ENCODE measurements at regions not wholly inside any gene's neighbourhood (a gene's known extent, or its start where the extent isn't known, plus 50 kb on each side); places are given as distances from the start of the nearest gene placed in this dataset.

DNA sequence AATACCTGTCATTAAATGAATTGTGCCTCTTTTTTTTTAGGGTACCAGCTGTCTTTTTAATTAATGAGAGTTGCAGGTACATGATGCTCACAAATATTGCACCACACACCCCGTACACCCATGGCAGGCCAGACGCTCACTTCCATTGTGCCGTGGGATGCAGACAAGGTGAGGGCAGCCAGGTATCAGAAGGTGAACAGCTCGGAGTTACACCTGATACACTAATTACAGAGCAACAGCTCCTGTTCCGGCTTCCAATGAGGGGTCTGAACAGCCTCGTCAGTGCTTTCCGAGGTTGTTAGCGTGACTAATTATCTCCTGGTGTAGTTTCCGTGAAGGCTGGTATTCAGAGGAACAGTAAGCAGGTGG is 442.8 kb downstream of the ZNF516 start:
- Histone ChIP-seq H3K4me3 (no peak overlapping the region), H3K79me2 (ENCODE audit: control insufficient read depth, insufficient read depth, low read length) (no peaks in the 10 kb centered on the region), H2AFZ (ENCODE audit: low read depth, low read length) (no peak overlapping the region), H3K36me3 (ENCODE audit: control insufficient read depth, insufficient read depth, low read length) (no peaks in the 10 kb centered on the region), H4K20me1 (replicated peaks; ENCODE audit: control insufficient read depth, insufficient read depth, low read length) (no peaks in the 10 kb centered on the region), H3K4me2 (ENCODE audit: insufficient read depth, low read length) (no peak overlapping the region), H3K27ac (ENCODE audit: extremely low read depth, low read depth, low read length) (no peak overlapping the region), H3K4me1 (replicated peaks in 1 of 2; ENCODE audit: control insufficient read depth in 2 of 2, insufficient read depth in 2 of 2, low read length in 2 of 2) (no peaks in the 10 kb centered on the region), H3K9me3 (replicated peaks; ENCODE audit: control insufficient read depth, insufficient read depth, low read depth, low read length) (no peaks in the 10 kb centered on the region), H3K9me1 (ENCODE audit: control insufficient read depth, insufficient read depth, low read length) (no peaks in the 10 kb centered on the region), H3K9ac (ENCODE audit: insufficient read depth in 1 of 2, low read depth in 2 of 2, low read length in 2 of 2) (no peak overlapping the region), H3K27me3 (ENCODE audit: control insufficient read depth in 2 of 2, insufficient read depth in 2 of 2, low read length in 2 of 2) (peaks cover 0 to 7% of the 10 kb centered on the region in 2 experiments; a peak in 2 of 5 replicates)
- ChIA-PET POLR2A (no interaction called here), CTCF (ENCODE audit: low intra/inter-chr PET ratio) (no interaction called here)
- intact Hi-C loops (cut with micrococcal nuclease) = no loop called here
- in situ Hi-C loops (cut with MboI) = no loop called here
- BruUV-seq (replicated peaks) = no TSS peak
- ATAC-seq (no peak), FAIRE-seq (no peak), DNase-seq (ENCODE audit: extremely low read depth in 1 of 4, low spot score in 3 of 4) (no peak)
- WGBS (ENCODE audit: insufficient coverage, low coverage, missing lambda C conversion rate) = 2% methylated on average over 5 of the region's 9 CpGs
- TF ChIP-seq NCOA1 (IDR thresholded peaks at IDR 0.05; ENCODE audit: low read depth) = no peak
- no peak for TF ChIP-seq CREB1 (IDR thresholded peaks at IDR 0.05)
- TF ChIP-seq CREB1 (CRISPR knock-in tag; IDR thresholded peaks at IDR 0.05) = no peak
- TF ChIP-seq DACH1 (IDR thresholded peaks at IDR 0.05; ENCODE audit: partially characterized antibody) = no peak
- no peak for TF ChIP-seq ZBTB8A (IDR thresholded peaks at IDR 0.05; ENCODE audit: partially characterized antibody)
- no peak for TF ChIP-seq PRPF4 (IDR thresholded peaks at IDR 0.05; ENCODE audit: insufficient read depth, low read depth, low read length, poor library complexity, severe bottlenecking)
- TF ChIP-seq, protein P1, sequence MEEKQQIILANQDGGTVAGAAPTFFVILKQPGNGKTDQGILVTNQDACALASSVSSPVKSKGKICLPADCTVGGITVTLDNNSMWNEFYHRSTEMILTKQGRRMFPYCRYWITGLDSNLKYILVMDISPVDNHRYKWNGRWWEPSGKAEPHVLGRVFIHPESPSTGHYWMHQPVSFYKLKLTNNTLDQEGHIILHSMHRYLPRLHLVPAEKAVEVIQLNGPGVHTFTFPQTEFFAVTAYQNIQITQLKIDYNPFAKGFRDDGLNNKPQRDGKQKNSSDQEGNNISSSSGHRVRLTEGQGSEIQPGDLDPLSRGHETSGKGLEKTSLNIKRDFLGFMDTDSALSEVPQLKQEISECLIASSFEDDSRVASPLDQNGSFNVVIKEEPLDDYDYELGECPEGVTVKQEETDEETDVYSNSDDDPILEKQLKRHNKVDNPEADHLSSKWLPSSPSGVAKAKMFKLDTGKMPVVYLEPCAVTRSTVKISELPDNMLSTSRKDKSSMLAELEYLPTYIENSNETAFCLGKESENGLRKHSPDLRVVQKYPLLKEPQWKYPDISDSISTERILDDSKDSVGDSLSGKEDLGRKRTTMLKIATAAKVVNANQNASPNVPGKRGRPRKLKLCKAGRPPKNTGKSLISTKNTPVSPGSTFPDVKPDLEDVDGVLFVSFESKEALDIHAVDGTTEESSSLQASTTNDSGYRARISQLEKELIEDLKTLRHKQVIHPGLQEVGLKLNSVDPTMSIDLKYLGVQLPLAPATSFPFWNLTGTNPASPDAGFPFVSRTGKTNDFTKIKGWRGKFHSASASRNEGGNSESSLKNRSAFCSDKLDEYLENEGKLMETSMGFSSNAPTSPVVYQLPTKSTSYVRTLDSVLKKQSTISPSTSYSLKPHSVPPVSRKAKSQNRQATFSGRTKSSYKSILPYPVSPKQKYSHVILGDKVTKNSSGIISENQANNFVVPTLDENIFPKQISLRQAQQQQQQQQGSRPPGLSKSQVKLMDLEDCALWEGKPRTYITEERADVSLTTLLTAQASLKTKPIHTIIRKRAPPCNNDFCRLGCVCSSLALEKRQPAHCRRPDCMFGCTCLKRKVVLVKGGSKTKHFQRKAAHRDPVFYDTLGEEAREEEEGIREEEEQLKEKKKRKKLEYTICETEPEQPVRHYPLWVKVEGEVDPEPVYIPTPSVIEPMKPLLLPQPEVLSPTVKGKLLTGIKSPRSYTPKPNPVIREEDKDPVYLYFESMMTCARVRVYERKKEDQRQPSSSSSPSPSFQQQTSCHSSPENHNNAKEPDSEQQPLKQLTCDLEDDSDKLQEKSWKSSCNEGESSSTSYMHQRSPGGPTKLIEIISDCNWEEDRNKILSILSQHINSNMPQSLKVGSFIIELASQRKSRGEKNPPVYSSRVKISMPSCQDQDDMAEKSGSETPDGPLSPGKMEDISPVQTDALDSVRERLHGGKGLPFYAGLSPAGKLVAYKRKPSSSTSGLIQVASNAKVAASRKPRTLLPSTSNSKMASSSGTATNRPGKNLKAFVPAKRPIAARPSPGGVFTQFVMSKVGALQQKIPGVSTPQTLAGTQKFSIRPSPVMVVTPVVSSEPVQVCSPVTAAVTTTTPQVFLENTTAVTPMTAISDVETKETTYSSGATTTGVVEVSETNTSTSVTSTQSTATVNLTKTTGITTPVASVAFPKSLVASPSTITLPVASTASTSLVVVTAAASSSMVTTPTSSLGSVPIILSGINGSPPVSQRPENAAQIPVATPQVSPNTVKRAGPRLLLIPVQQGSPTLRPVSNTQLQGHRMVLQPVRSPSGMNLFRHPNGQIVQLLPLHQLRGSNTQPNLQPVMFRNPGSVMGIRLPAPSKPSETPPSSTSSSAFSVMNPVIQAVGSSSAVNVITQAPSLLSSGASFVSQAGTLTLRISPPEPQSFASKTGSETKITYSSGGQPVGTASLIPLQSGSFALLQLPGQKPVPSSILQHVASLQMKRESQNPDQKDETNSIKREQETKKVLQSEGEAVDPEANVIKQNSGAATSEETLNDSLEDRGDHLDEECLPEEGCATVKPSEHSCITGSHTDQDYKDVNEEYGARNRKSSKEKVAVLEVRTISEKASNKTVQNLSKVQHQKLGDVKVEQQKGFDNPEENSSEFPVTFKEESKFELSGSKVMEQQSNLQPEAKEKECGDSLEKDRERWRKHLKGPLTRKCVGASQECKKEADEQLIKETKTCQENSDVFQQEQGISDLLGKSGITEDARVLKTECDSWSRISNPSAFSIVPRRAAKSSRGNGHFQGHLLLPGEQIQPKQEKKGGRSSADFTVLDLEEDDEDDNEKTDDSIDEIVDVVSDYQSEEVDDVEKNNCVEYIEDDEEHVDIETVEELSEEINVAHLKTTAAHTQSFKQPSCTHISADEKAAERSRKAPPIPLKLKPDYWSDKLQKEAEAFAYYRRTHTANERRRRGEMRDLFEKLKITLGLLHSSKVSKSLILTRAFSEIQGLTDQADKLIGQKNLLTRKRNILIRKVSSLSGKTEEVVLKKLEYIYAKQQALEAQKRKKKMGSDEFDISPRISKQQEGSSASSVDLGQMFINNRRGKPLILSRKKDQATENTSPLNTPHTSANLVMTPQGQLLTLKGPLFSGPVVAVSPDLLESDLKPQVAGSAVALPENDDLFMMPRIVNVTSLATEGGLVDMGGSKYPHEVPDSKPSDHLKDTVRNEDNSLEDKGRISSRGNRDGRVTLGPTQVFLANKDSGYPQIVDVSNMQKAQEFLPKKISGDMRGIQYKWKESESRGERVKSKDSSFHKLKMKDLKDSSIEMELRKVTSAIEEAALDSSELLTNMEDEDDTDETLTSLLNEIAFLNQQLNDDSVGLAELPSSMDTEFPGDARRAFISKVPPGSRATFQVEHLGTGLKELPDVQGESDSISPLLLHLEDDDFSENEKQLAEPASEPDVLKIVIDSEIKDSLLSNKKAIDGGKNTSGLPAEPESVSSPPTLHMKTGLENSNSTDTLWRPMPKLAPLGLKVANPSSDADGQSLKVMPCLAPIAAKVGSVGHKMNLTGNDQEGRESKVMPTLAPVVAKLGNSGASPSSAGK (IDR thresholded peaks at IDR 0.05) = no peak
- no peak for TF ChIP-seq ZNF121 (CRISPR knock-in tag; conservative IDR thresholded peaks at IDR 0.05)
- no peak for TF ChIP-seq ARHGAP35 (IDR thresholded peaks at IDR 0.05; ENCODE audit: partially characterized antibody)
- no peak for TF ChIP-seq DLX4 (CRISPR knock-in tag; IDR thresholded peaks at IDR 0.05)

All from K562 (cell line).